ENCODE measurements at regions not wholly inside any gene's neighbourhood (a gene's known extent, or its start where the extent isn't known, plus 50 kb on each side); places are given as distances from the start of the nearest gene placed in this dataset.
"Not testable (repeated sequence)": the region's sequence is repeated elsewhere in the genome, so short reads cannot be mapped to it uniquely, and the experiment has no call there.

- H3K4me3 ChIP-seq; DNase-seq; H3K36me3 ChIP-seq; intact Hi-C loops (cut with DNase I; ENCODE audit: low total_unique reads); H3K9me3 ChIP-seq; H3K4me1 ChIP-seq; H3K27me3 ChIP-seq; H3K27ac ChIP-seq: not testable (repeated sequence)
These were observed 181.4 kb upstream of the PLGLB2 start for GRCh38 chr2:87566531-87566930.

GRCh38 chr2:87567093-87567492, 180.8 kb upstream of the PLGLB2 start:
- H3K27me3 ChIP-seq; H3K27ac ChIP-seq; H3K4me3 ChIP-seq; H3K36me3 ChIP-seq; H3K4me1 ChIP-seq; DNase-seq; H3K9me3 ChIP-seq; intact Hi-C loops (cut with DNase I; ENCODE audit: low total_unique reads): not testable (repeated sequence)

DNA sequence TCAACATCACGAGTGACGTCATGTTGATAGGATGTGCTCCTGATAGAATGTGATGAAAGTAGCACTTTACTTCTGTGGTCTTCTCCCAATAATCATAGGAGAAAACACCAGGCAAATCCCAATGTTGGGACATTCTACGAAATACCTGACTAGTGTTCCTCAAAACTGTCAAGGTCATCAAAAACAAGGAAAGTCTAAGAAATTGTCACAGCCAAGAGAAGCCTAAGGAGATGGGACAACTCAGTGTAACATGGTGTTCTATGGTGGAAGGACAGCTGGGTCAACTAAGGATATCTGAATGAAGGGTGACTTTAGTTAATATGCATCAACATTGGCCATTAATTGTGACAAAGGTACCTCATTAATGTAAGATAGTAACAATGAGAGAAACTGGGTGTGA, 180.0 kb upstream of the PLGLB2 start:
- H3K9me3 ChIP-seq; H3K27me3 ChIP-seq; H3K27ac ChIP-seq; DNase-seq; H3K4me3 ChIP-seq; intact Hi-C loops (cut with DNase I; ENCODE audit: low total_unique reads); H3K36me3 ChIP-seq; H3K4me1 ChIP-seq: not testable (repeated sequence)

- intact Hi-C loops (cut with DNase I; ENCODE audit: low total_unique reads); DNase-seq; H3K4me3 ChIP-seq; H3K27ac ChIP-seq; H3K4me1 ChIP-seq; H3K36me3 ChIP-seq; H3K27me3 ChIP-seq; H3K9me3 ChIP-seq: not testable (repeated sequence)
These were observed 179.2 kb upstream of the PLGLB2 start for GRCh38 chr2:87568554-87569278.

- H3K27me3 ChIP-seq; H3K4me1 ChIP-seq; H3K36me3 ChIP-seq; H3K4me3 ChIP-seq; H3K9me3 ChIP-seq; H3K27ac ChIP-seq; DNase-seq; intact Hi-C loops (cut with DNase I; ENCODE audit: low total_unique reads): not testable (repeated sequence)
These were observed 178.0 kb upstream of the PLGLB2 start for GRCh38 chr2:87569689-87570397.

GRCh38 chr2:87571889-87572465, 175.9 kb upstream of the PLGLB2 start:
- intact Hi-C loops (cut with DNase I; ENCODE audit: low total_unique reads); H3K27me3 ChIP-seq; H3K4me1 ChIP-seq; H3K27ac ChIP-seq; H3K36me3 ChIP-seq; H3K9me3 ChIP-seq; H3K4me3 ChIP-seq; DNase-seq: not testable (repeated sequence)

- H3K4me3 ChIP-seq; H3K4me1 ChIP-seq; H3K9me3 ChIP-seq; H3K27me3 ChIP-seq; DNase-seq; H3K27ac ChIP-seq; intact Hi-C loops (cut with DNase I; ENCODE audit: low total_unique reads); H3K36me3 ChIP-seq: not testable (repeated sequence)
These were observed 175.0 kb upstream of the PLGLB2 start for GRCh38 chr2:87572906-87573305.

DNA sequence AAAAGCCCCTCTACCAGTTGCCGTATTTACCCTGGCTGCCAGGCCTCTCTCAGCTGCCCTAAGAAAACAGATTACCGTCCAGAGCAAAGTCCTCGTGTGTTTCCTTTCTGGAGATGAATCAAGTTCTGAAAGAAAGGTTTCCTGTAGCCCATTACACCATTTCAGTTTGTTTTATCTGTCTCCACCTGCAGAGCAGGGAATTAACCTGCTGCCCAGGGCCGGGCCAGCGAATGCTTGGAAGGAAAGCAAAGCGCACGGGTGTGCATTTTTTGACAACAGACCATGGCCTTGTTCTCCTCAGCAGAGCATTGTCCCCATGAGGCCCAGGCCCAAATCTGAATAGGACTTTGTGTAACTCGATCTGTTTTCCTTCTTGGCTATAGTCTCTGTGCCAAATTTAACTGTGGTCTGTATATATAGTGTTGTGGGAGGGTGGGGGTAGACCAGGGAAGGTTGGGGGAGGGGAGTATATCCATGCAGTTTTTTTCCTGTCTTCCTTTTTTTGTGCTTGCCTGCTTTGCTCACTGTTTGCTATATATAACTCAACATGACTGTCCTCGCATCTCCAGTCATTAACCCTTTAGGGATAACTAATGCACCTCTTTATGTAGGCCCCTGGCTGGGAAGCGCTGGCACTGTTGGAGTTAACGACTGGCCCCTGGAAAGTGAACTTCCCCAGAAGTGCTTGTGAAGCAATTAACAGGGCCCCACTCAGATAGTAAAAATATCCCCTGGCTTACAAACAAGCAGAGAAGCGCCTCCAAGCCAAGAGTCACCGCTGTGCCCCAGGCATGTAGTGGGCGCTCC, 174.3 kb upstream of the PLGLB2 start:
- H3K27me3 ChIP-seq; DNase-seq; intact Hi-C loops (cut with DNase I; ENCODE audit: low total_unique reads); H3K4me1 ChIP-seq; H3K9me3 ChIP-seq; H3K4me3 ChIP-seq; H3K27ac ChIP-seq; H3K36me3 ChIP-seq: not testable (repeated sequence)

- H3K4me1 ChIP-seq; H3K4me3 ChIP-seq; DNase-seq; H3K27ac ChIP-seq; H3K27me3 ChIP-seq; intact Hi-C loops (cut with DNase I; ENCODE audit: low total_unique reads); H3K9me3 ChIP-seq; H3K36me3 ChIP-seq: not testable (repeated sequence)
These were observed 173.4 kb upstream of the PLGLB2 start for GRCh38 chr2:87574193-87575119.

DNA sequence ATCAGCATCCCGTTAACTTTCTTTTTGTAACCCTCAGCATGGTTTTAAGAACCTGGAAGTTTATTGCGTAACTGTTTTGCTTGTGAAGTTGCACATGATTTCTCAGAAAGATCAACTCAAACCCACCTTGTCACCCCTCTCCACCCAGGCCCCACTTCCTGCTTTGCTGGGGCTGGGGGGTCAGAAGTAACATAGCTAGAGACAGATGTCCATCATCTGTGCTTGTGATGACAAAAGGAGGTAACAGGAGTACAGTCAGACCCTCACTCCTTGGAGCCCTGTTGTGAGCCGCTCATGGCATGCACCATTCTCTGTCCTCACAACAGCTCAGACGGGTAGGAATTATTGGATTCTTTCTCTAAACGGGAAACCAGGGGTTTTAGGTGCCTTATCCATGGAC, 172.7 kb upstream of the PLGLB2 start:
- DNase-seq; H3K36me3 ChIP-seq; H3K9me3 ChIP-seq; H3K4me1 ChIP-seq; intact Hi-C loops (cut with DNase I; ENCODE audit: low total_unique reads); H3K27ac ChIP-seq; H3K27me3 ChIP-seq; H3K4me3 ChIP-seq: not testable (repeated sequence)

GRCh38 chr2:87577358-87577757, 170.5 kb upstream of the PLGLB2 start:
- H3K27me3 ChIP-seq; DNase-seq; H3K4me1 ChIP-seq; H3K4me3 ChIP-seq; H3K9me3 ChIP-seq; H3K36me3 ChIP-seq; intact Hi-C loops (cut with DNase I; ENCODE audit: low total_unique reads); H3K27ac ChIP-seq: not testable (repeated sequence)

- H3K36me3 ChIP-seq; H3K4me3 ChIP-seq; intact Hi-C loops (cut with DNase I; ENCODE audit: low total_unique reads); H3K27ac ChIP-seq; DNase-seq; H3K27me3 ChIP-seq; H3K4me1 ChIP-seq; H3K9me3 ChIP-seq: not testable (repeated sequence)
These were observed 165.7 kb upstream of the PLGLB2 start for GRCh38 chr2:87582152-87582551.

GRCh38 chr2:87582579-87582978, 165.3 kb upstream of the PLGLB2 start:
- intact Hi-C loops (cut with DNase I; ENCODE audit: low total_unique reads); H3K9me3 ChIP-seq; H3K27me3 ChIP-seq; H3K4me3 ChIP-seq; DNase-seq; H3K36me3 ChIP-seq; H3K4me1 ChIP-seq; H3K27ac ChIP-seq: not testable (repeated sequence)
